T-helper 22 cell (primary cell): ENCODE measurements at regions not wholly inside any gene's neighbourhood (a gene's known extent, or its start where the extent isn't known, plus 50 kb on each side); places are given as distances from the start of the nearest gene placed in this dataset.
"Not testable (repeated sequence)": the region's sequence is repeated elsewhere in the genome, so short reads cannot be mapped to it uniquely, and the experiment has no call there.

Experiments
- DNase-seq: peaks from one replicate; pipeline ENCODE4 v3.0.0-alpha.2; 2020; ENCODE audit warnings: low read depth

GRCh38 chr21:15119486-15119885, 54.7 kb upstream of the NRIP1 start:
- DNase-seq: no peak

- DNase-seq: no peak
Measured at GRCh38 chr21:15121097-15121654, 56.4 kb upstream of the NRIP1 start.

- DNase-seq: no peak
Measured at GRCh38 chr21:15121655-15122120, 56.9 kb upstream of the NRIP1 start.

- DNase-seq: no peak
Measured at GRCh38 chr21:15122241-15122640, 57.4 kb upstream of the NRIP1 start.

- no peak for DNase-seq
Measured at GRCh38 chr21:15124731-15125130, 59.9 kb upstream of the NRIP1 start.

GRCh38 chr21:15126948-15127347, 62.1 kb upstream of the NRIP1 start:
- no peak for DNase-seq

- no peak for DNase-seq
Measured at GRCh38 chr21:15127437-15127836, 62.6 kb upstream of the NRIP1 start.

- no peak for DNase-seq
Measured at GRCh38 chr21:15128267-15128666, 63.5 kb upstream of the NRIP1 start.

- not testable (repeated sequence) for DNase-seq
Measured at GRCh38 chr21:15128714-15129113, 63.9 kb upstream of the NRIP1 start.

- no peak for DNase-seq
Measured at GRCh38 chr21:15130326-15130725, 65.5 kb upstream of the NRIP1 start.

- DNase-seq: no peak
Measured at GRCh38 chr21:15130751-15131150, 66.0 kb upstream of the NRIP1 start.

GRCh38 chr21:15132781-15133180, 68.0 kb upstream of the NRIP1 start:
- no peak for DNase-seq

GRCh38 chr21:15134701-15135470, 70.1 kb upstream of the NRIP1 start:
- no peak for DNase-seq

GRCh38 chr21:15135867-15136629, 71.2 kb upstream of the NRIP1 start:
- DNase-seq: no peak

GRCh38 chr21:15138490-15138889, 73.7 kb upstream of the NRIP1 start:
- no peak for DNase-seq

GRCh38 chr21:15139898-15140297, 75.1 kb upstream of the NRIP1 start:
- DNase-seq: no peak

GRCh38 chr21:15140321-15141019, 75.7 kb upstream of the NRIP1 start:
- no peak for DNase-seq

GRCh38 chr21:15141261-15141970, 76.6 kb upstream of the NRIP1 start:
- DNase-seq: no peak

- no peak for DNase-seq
Measured at GRCh38 chr21:15144026-15144425, 79.2 kb upstream of the NRIP1 start.

- no peak for DNase-seq
Measured at GRCh38 chr21:15148437-15148836, 83.6 kb upstream of the NRIP1 start.

GRCh38 chr21:15149600-15150224, 84.9 kb upstream of the NRIP1 start:
- no peak for DNase-seq
